Prostate gland (tissue), 2 donors: ENCODE measurements at regions not wholly inside any gene's neighbourhood (a gene's known extent, or its start where the extent isn't known, plus 50 kb on each side); places are given as distances from the start of the nearest gene placed in this dataset.

Experiments
- DNase-seq: peaks from one replicate; pipeline ENCODE4 v3.0.0-alpha.2; 2019; ENCODE audit warnings: low spot score
- H3K27ac ChIP-seq, 2 donors: fragments of 200-600 bp; sonication (generic); 2 replicates each; pipeline ENCODE4 v1.5.1; 2017 to 2019
- H3K27me3 ChIP-seq: fragments of 200-600 bp; sonication (generic); replicated peaks from 2 replicates; pipeline ENCODE4 v1.5.1; 2019; ENCODE audit not compliant: insufficient read depth
- H3K36me3 ChIP-seq, 2 donors: fragments of 200-600 bp; sonication (generic); 1 replicate in 1 of 2; 2 replicates in 1 of 2; pipeline versions ENCODE4 v1.5.1 to v1.8.1; 2017 to 2019
- H3K4me1 ChIP-seq: fragments of 200-600 bp; sonication (generic); replicated peaks from 2 replicates; pipeline ENCODE4 v1.5.1; 2019
- H3K4me3 ChIP-seq, 2 donors: fragments of 200-600 bp; sonication (generic); 2 replicates each; pipeline ENCODE4 v1.5.1; 2017 to 2019
- H3K9me3 ChIP-seq: fragments of 200-600 bp; sonication (generic); 2 replicates; pipeline ENCODE4 v1.5.1; 2017
- CTCF ChIP-seq, 4 experiments: fragments of 200-600 bp in 2 of 4; fragments of 450-650 bp in 2 of 4; sonication (generic) in 2 of 4; IDR thresholded peaks; 1 replicate in 3 of 4; 2 replicates in 1 of 4; pipeline ENCODE4 v1.5.1; 2016 to 2019; ENCODE audit warnings: antibody characterized with exemption in 4 of 4, mild to moderate bottlenecking in 2 of 4, moderate library complexity in 2 of 4
- POLR2A ChIP-seq: fragments of 450-650 bp; IDR thresholded peaks from one replicate; pipeline ENCODE4 v1.6.1; 2016; ENCODE audit warnings: antibody characterized with exemption, mild to moderate bottlenecking
- POLR2AphosphoS5 ChIP-seq: sonication (generic); formaldehyde crosslinking; IDR thresholded peaks from one replicate; pipeline ENCODE4 v1.6.1; 2017; ENCODE audit warnings: antibody characterized with exemption
- WGBS: methylation state at CpG from one replicate; pipeline ENCODE4 v1.1.5; 2018; 5-methylcytosine and 5-hydroxymethylcytosine counted together
- intact Hi-C: fragments of 100-400 bp; cut with DNase I; formaldehyde crosslinking; loops from one replicate; pipeline ENCODE4 v1.14.2; 2022

DNA sequence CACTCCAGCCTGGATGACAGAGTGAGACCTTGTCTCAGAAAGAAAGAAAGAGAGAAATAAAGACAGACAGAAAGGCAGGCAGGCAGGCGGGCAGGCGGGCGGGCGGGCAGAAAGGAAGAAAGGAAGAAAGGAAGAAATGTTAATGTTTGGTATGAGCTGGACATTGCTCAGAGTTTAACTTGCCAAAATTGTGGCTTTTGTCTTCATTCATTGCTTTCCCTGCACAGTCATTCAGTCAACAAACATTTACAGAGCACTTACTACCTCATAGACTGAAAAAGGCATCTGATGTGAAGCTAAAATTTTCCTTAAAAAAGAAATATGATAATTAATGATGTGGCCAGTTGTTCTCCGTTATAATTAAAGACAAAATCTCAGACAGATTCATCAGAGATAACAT lies 247.1 kb downstream of the SPTSSA start:
- no peak for DNase-seq

DNA sequence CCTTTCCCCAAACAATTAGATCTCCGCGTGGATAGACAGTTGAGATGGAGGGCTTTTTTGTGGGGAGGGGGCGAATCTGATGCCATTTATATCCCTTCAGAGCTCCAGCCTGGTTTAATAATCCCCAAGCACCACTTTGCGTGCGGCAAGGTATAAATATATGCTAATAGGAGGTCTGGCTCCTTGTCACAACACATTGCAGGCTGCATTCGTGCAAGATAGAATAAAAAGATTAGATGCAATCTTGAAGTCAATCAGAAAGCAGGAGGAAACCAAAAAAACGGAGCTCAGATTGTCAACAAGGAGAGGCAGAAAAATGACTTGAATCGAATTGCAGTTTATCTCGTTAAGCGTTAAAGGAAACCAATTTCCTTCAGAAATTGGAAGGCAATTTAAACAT lies 248.7 kb downstream of the SPTSSA start:
- no peaks in the 10 kb centered on the region for H3K9me3 ChIP-seq
- H3K36me3 ChIP-seq: no peaks in the 10 kb centered on the region
- intact Hi-C loops: no loop called here
- 83% methylated on average over 10 of the region's 10 CpGs for WGBS
- no peak overlapping the region for H3K27ac ChIP-seq
- TF ChIP-seq POLR2AphosphoS5: no peak
- H3K4me3 ChIP-seq: no peak overlapping the region
- no peak for DNase-seq
- H3K4me1 ChIP-seq: no peaks in the 10 kb centered on the region
- no peaks in the 10 kb centered on the region for H3K27me3 ChIP-seq

More for the DNA sequence above, 247.1 kb downstream of the SPTSSA start:
- no peak for TF ChIP-seq POLR2AphosphoS5
- no peak for TF ChIP-seq POLR2A
- TF ChIP-seq CTCF (IDR thresholded peaks at IDR 0.05): no peak
- 82% methylated on average over 5 of the region's 5 CpGs for WGBS
- intact Hi-C loops: no loop called here
- no peaks in the 10 kb centered on the region for H3K9me3 ChIP-seq
- H3K4me3 ChIP-seq: no peak overlapping the region
- H3K27me3 ChIP-seq: no peaks in the 10 kb centered on the region
- H3K36me3 ChIP-seq: no peaks in the 10 kb centered on the region
- no peak overlapping the region for H3K27ac ChIP-seq
- no peaks in the 10 kb centered on the region for H3K4me1 ChIP-seq

- 90% methylated on average over 7 of the region's 7 CpGs for WGBS
- Histone ChIP-seq H3K36me3 (no peaks in the 10 kb centered on the region), H3K4me1 (no peaks in the 10 kb centered on the region), H3K4me3 (no peak overlapping the region), H3K27ac (no peak overlapping the region), H3K27me3 (no peaks in the 10 kb centered on the region), H3K9me3 (no peaks in the 10 kb centered on the region)
- no peak for DNase-seq
- intact Hi-C loops: no loop called here
- no peak for TF ChIP-seq POLR2AphosphoS5
- TF ChIP-seq CTCF (IDR thresholded peaks at IDR 0.05): no peak
- TF ChIP-seq POLR2A: no peak
These were observed 249.7 kb downstream of the SPTSSA start for GRCh38 chr14:34212172-34212929.

- no peak overlapping the region for H3K27ac ChIP-seq
- 87% methylated on average over 3 of the region's 3 CpGs for WGBS
These were observed 250.3 kb downstream of the SPTSSA start for GRCh38 chr14:34211732-34212131.

DNA sequence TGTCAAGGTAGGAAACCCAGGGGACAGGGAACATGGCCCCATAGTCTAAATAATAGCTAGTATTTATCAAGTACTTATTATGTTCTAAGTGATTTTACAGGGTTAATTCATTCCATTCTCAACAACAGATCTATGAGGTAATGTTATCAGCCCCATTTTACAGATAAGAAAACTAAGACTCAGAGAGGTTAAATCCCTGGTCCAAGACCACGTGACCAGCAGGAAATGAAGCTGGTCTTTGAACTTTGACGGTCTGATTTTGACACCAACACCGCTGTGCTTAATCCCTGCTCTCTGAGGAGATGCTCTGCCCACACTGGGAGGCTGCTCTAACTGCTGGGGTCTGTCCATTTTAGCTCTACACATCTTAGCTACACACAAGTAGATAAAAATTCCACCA lies 253.5 kb downstream of the SPTSSA start:
- intact Hi-C loops: no loop called here
- WGBS: 88% methylated on average over 3 of the region's 3 CpGs

More at GRCh38 chr14:34211732-34212131, 250.3 kb downstream of the SPTSSA start:
- Histone ChIP-seq H3K9me3 (no peaks in the 10 kb centered on the region), H3K4me3 (no peak overlapping the region), H3K36me3 (no peaks in the 10 kb centered on the region), H3K27me3 (no peaks in the 10 kb centered on the region), H3K4me1 (no peaks in the 10 kb centered on the region)
- no peak for TF ChIP-seq POLR2AphosphoS5
- no peak for TF ChIP-seq CTCF (IDR thresholded peaks at IDR 0.05)
- TF ChIP-seq POLR2A: no peak
- intact Hi-C loops: no loop called here
- no peak for DNase-seq

More for the DNA sequence above, 253.5 kb downstream of the SPTSSA start:
- H3K4me1 ChIP-seq: no peaks in the 10 kb centered on the region
- no peaks in the 10 kb centered on the region for H3K36me3 ChIP-seq
- TF ChIP-seq POLR2AphosphoS5 (no peak), POLR2A (no peak), CTCF (IDR thresholded peaks at IDR 0.05) (no peak)
- DNase-seq: no peak
- no peak overlapping the region for H3K27ac ChIP-seq
- no peaks in the 10 kb centered on the region for H3K9me3 ChIP-seq
- H3K27me3 ChIP-seq: no peaks in the 10 kb centered on the region
- no peak overlapping the region for H3K4me3 ChIP-seq
